Adrenal gland (tissue), 9 donors: ENCODE measurements at regions not wholly inside any gene's neighbourhood (a gene's known extent, or its start where the extent isn't known, plus 50 kb on each side); places are given as distances from the start of the nearest gene placed in this dataset.
"Not testable (repeated sequence)": the region's sequence is repeated elsewhere in the genome, so short reads cannot be mapped to it uniquely, and the experiment has no call there.

Experiments
- DNase-seq, 7 donors: peaks; one replicate each; pipeline ENCODE4 v3.0.0-alpha.2; 2019 to 2020
- H3K27ac ChIP-seq, 5 donors: fragments of 200-600 bp; sonication (generic) in 4 of 5; 1 replicate in 3 of 5; 2 replicates in 2 of 5; pipeline versions ENCODE4 v1.5.1 to v1.8.0; 2016 to 2020; ENCODE audit warnings: mild to moderate bottlenecking in 1 of 5
- H3K27me3 ChIP-seq: fragments of 200-600 bp; 2 replicates; pipeline ENCODE4 v1.8.0; 2021
- H3K36me3 ChIP-seq, 2 donors: fragments of 200-600 bp; replicated peaks in 1 of 2; 1 replicate in 1 of 2; 2 replicates in 1 of 2; pipeline versions ENCODE4 v1.5.1 to v1.8.0; 2018 to 2022
- H3K4me1 ChIP-seq, 2 donors: fragments of 200-600 bp; replicated peaks in 1 of 2; 1 replicate in 1 of 2; 2 replicates in 1 of 2; pipeline versions ENCODE4 v1.5.1 to v1.8.0; 2018 to 2021
- H3K4me3 ChIP-seq, 4 donors: fragments of 200-600 bp; sonication (generic) in 3 of 4; one replicate each; pipeline ENCODE4 v1.5.1; 2016 to 2018
- H3K9me3 ChIP-seq, 3 donors: fragments of 200-600 bp; sonication (generic) in 1 of 3; replicated peaks in 1 of 3; 1 replicate in 2 of 3; 2 replicates in 1 of 3; pipeline versions ENCODE4 v1.5.1 to v1.8.0; 2016 to 2021
- CTCF ChIP-seq, 6 experiments: fragments of 450-650 bp in 4 of 6; fragments of 200-600 bp in 2 of 6; sonication (generic) in 1 of 6; IDR thresholded peaks; 1 replicate in 5 of 6; 2 replicates in 1 of 6; pipeline versions ENCODE4 v1.5.1 to v1.8.0; 2016 to 2021; ENCODE audit warnings: antibody characterized with exemption in 6 of 6, mild to moderate bottlenecking in 2 of 6, moderate library complexity in 1 of 6
- POLR2A ChIP-seq, 2 donors: fragments of 450-650 bp; IDR thresholded peaks; one replicate each; pipeline ENCODE4 v1.6.1; 2017; ENCODE audit warnings: antibody characterized with exemption in 2 of 2, mild to moderate bottlenecking in 2 of 2, moderate library complexity in 1 of 2
- WGBS, 4 donors: extraction: QIAGEN DNeasy Blood & Tissue Kit in 2 of 4; methylation state at CpG; one replicate each; pipeline versions ENCODE4 v1.1.5 to v1.1.7; 2013 to 2017; 5-methylcytosine and 5-hydroxymethylcytosine counted together
- intact Hi-C, 2 donors: fragments of 100-400 bp; cut with DNase I; formaldehyde crosslinking; loops; one replicate each; pipeline versions ENCODE4 v1.14.1 to v1.15.0; 2022 to 2023
- donor health status: healthy with polysubstance abuse.
- donor health status: Bipolar disorder and iron deficiency.
- donor health status: DM: yes; HTN: yes; CAD: no.
- donor health status: DM: no; HTN: no; CAD: no.
- donor health status: DM: no; HTN: no; CAD: no.

GRCh38 chr2:48049371-48049770 lies 143.1 kb upstream of the FBXO11 start:
- 85 to 97% (median 94%) methylated on average over 2 of the region's 2 CpGs for WGBS, 4 donors
- TF ChIP-seq CTCF (IDR thresholded peaks at IDR 0.05) (no peak), POLR2A (IDR thresholded peaks at IDR 0.05) (no peak)
- no peaks in the 10 kb centered on the region for H3K27me3 ChIP-seq
- intact Hi-C loops: no loop called here
- no peaks in the 10 kb centered on the region for H3K9me3 ChIP-seq
- H3K4me1 ChIP-seq: no peaks in the 10 kb centered on the region
- H3K27ac ChIP-seq: no peak overlapping the region
- no peak overlapping the region for H3K4me3 ChIP-seq
- no peaks in the 10 kb centered on the region for H3K36me3 ChIP-seq
- no peak for DNase-seq

DNA sequence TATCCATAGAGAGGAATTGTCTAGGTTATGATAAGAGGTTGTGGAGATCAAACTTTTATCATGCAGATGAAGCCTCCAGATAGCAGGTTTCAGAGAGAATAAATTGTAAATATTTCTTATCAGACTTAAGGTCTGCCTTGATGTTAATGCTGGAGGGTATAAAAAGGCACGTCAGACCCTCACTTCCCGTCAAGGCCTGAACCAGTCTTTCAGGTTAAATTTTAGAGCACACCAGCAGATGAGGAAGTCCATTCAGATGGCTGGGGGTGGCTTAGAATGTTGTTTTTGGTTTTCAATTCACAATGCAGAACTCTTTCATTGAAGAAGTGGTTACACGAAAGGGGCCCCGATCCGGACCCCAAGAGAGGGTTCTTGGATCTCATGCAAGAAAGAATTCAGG lies 144.4 kb upstream of the FBXO11 start:
- H3K4me1 ChIP-seq: no peaks in the 10 kb centered on the region
- DNase-seq: no peak
- H3K9me3 ChIP-seq: no peaks in the 10 kb centered on the region
- no peak overlapping the region for H3K27ac ChIP-seq
- TF ChIP-seq CTCF (IDR thresholded peaks at IDR 0.05): no peak
- TF ChIP-seq POLR2A (IDR thresholded peaks at IDR 0.05): no peak
- intact Hi-C loops: no loop called here
- H3K4me3 ChIP-seq: no peak overlapping the region
- no peaks in the 10 kb centered on the region for H3K36me3 ChIP-seq
- WGBS, 4 donors: 73 to 79% (median 77%) methylated on average over 5 of the region's 5 CpGs
- H3K27me3 ChIP-seq: no peaks in the 10 kb centered on the region

DNA sequence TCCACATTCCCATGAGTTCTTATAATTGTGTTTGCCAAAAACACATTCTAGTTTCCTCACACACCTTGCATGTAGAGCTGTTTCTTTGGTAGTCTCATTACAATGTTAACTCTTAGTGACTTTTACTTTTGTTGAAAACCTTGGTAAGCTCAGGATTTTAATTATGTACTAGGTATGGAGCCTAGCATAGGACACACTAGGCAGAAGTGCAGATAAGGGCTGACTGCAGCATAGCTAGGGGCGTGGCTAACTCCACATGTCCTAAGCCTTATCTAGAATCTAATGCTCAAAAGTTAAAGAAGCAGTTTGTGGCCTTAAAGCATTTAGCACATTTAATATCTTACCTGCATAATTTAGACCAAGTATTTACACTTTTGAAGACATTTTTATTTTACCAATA lies 153.7 kb upstream of the FBXO11 start:
- H3K9me3 ChIP-seq: no peaks in the 10 kb centered on the region
- H3K27me3 ChIP-seq: no peaks in the 10 kb centered on the region
- no peaks in the 10 kb centered on the region for H3K36me3 ChIP-seq
- H3K4me1 ChIP-seq: no peaks in the 10 kb centered on the region
- WGBS, 4 donors: 57 to 73% (median 60%) methylated on average over 1 of the region's 1 CpG
- DNase-seq: no peak
- no peak overlapping the region for H3K4me3 ChIP-seq
- intact Hi-C loops: no loop called here
- TF ChIP-seq CTCF (IDR thresholded peaks at IDR 0.05) (no peak), POLR2A (IDR thresholded peaks at IDR 0.05) (no peak)
- no peak overlapping the region for H3K27ac ChIP-seq

DNA sequence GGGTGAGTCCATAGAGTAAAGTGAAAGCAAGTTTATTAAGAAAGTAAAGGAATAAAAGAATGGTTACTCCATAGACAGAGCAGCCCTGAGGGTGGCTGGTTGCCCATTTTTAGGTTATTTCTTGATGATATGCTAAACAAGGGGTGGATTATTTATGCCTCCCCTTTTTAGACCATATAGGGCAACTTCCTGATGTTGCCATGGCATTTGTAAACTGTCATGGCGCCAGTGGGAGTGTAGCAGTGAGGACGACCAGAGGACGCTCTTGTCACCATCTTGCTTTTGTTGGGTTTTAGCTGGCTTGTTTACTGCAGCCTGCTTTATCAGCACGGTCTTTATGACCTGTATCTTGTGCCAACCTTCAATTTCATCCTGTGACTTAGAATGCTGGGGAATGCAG lies 155.4 kb upstream of the FBXO11 start:
- intact Hi-C loops, H3K27ac ChIP-seq, H3K36me3 ChIP-seq, H3K9me3 ChIP-seq, H3K4me1 ChIP-seq, H3K27me3 ChIP-seq, H3K4me3 ChIP-seq, DNase-seq: not testable (repeated sequence)
- WGBS, 4 donors: 75 to 89% (median 81%) methylated on average over 4 of the region's 4 CpGs

GRCh38 chr2:48065096-48065495 lies 158.8 kb upstream of the FBXO11 start:
- no peak for DNase-seq
- H3K9me3 ChIP-seq: no peaks in the 10 kb centered on the region
- no peaks in the 10 kb centered on the region for H3K27me3 ChIP-seq
- intact Hi-C loops: no loop called here
- H3K4me1 ChIP-seq: no peaks in the 10 kb centered on the region
- H3K36me3 ChIP-seq: no peaks in the 10 kb centered on the region
- no peak overlapping the region for H3K27ac ChIP-seq
- no peak overlapping the region for H3K4me3 ChIP-seq
- TF ChIP-seq CTCF (IDR thresholded peaks at IDR 0.05): no peak
- TF ChIP-seq POLR2A (IDR thresholded peaks at IDR 0.05): no peak
